SK-N-SH treated with all-trans-retinoic acid at 6 μM for 48 hours (cell line): ENCODE measurements at regions not wholly inside any gene's neighbourhood (a gene's known extent, or its start where the extent isn't known, plus 50 kb on each side); places are given as distances from the start of the nearest gene placed in this dataset.
"Not testable (repeated sequence)": the region's sequence is repeated elsewhere in the genome, so short reads cannot be mapped to it uniquely, and the experiment has no call there.

Source experiments
- ATAC-seq: fragments of 200-7000 bp; cut with Tn5 transposase; 3 replicates; pipeline ENCODE4 v1.9.1; 2020; ENCODE audit warnings: mild to moderate bottlenecking, moderate library complexity
- ARNTL ChIP-seq: fragments of 450-650 bp; formaldehyde crosslinking; IDR thresholded peaks from 2 replicates; pipeline ENCODE4 v1.5.0; 2020; ENCODE audit warnings: low read depth, mild to moderate bottlenecking, moderate library complexity, borderline replicate concordance
- BACH2 ChIP-seq: fragments of 250-450 bp; sonication (Bioruptor Pico); IDR thresholded peaks from 2 replicates; pipeline ENCODE4 v1.9.0; 2021; ENCODE audit warnings: mild to moderate bottlenecking, borderline replicate concordance
- CSDC2 ChIP-seq: fragments of 250-450 bp; sonication (Bioruptor Pico); IDR thresholded peaks from 2 replicates; pipeline ENCODE4 v1.5.0; 2020; ENCODE audit warnings: mild to moderate bottlenecking, moderate library complexity
- ESRRG ChIP-seq: fragments of 250-450 bp; sonication (Bioruptor Pico); IDR thresholded peaks from 2 replicates; pipeline ENCODE4 v1.6.1; 2021; ENCODE audit warnings: mild to moderate bottlenecking
- OSR1 ChIP-seq: fragments of 250-450 bp; sonication (Bioruptor Pico); IDR thresholded peaks from 2 replicates; pipeline ENCODE4 v1.8.0; 2022; ENCODE audit warnings: moderate library complexity, mild to moderate bottlenecking, inconsistent platforms
- PPARA ChIP-seq: fragments of 250-450 bp; sonication (Bioruptor Pico); IDR thresholded peaks from 2 replicates; pipeline ENCODE4 v1.5.0; 2020; ENCODE audit warnings: mild to moderate bottlenecking, borderline replicate concordance
- SNAI2 ChIP-seq: fragments of 250-450 bp; sonication (Bioruptor Pico); IDR thresholded peaks from 2 replicates; pipeline ENCODE4 v1.5.0; 2020; ENCODE audit warnings: mild to moderate bottlenecking, moderate library complexity
- ZC3H10 ChIP-seq: fragments of 250-450 bp; sonication (Bioruptor Pico); IDR thresholded peaks from 2 replicates; pipeline ENCODE4 v1.5.1; 2021; ENCODE audit warnings: mild to moderate bottlenecking, moderate library complexity
- ZFP3 ChIP-seq: fragments of 250-450 bp; sonication (Bioruptor Pico); IDR thresholded peaks from 2 replicates; pipeline ENCODE4 v1.5.0; 2020; ENCODE audit warnings: mild to moderate bottlenecking, moderate library complexity
- ZFP30 ChIP-seq: fragments of 450-650 bp; formaldehyde crosslinking; IDR thresholded peaks from 2 replicates; pipeline ENCODE4 v1.5.0; 2022; ENCODE audit warnings: mild to moderate bottlenecking, moderate library complexity
- ZNF70 ChIP-seq: fragments of 450-650 bp; formaldehyde crosslinking; IDR thresholded peaks from 2 replicates; pipeline ENCODE4 v1.5.0; 2020; ENCODE audit warnings: mild to moderate bottlenecking, moderate library complexity
- ZNF8 ChIP-seq: fragments of 450-650 bp; formaldehyde crosslinking; IDR thresholded peaks from 2 replicates; pipeline ENCODE4 v1.5.0; 2020; ENCODE audit warnings: mild to moderate bottlenecking, moderate library complexity
- TF ChIP-seq, protein P1 (sequence below): fragments of 250-450 bp; sonication (Bioruptor Pico); IDR thresholded peaks from 2 replicates; pipeline ENCODE4 v1.8.0; 2020; ENCODE audit warnings: mild to moderate bottlenecking, moderate library complexity, borderline replicate concordance
- TF ChIP-seq, protein P2 (sequence below): fragments of 250-450 bp; sonication (Bioruptor Pico); IDR thresholded peaks from 2 replicates; pipeline ENCODE4 v1.8.0; 2021; ENCODE audit warnings: low read depth, mild to moderate bottlenecking, moderate library complexity, borderline replicate concordance
- TF ChIP-seq, protein P3 (sequence below): fragments of 250-450 bp; sonication (Bioruptor Pico); IDR thresholded peaks from 2 replicates; pipeline ENCODE4 v1.5.1; 2021; ENCODE audit warnings: mild to moderate bottlenecking, moderate library complexity
- TF ChIP-seq, protein P4 (sequence below): fragments of 250-450 bp; sonication (Bioruptor Pico); IDR thresholded peaks from 2 replicates; pipeline ENCODE4 v1.5.1; 2020; ENCODE audit warnings: low read depth, mild to moderate bottlenecking, moderate library complexity
- TF ChIP-seq, protein P5 (sequence below): fragments of 250-450 bp; sonication (Bioruptor Pico); IDR thresholded peaks from 2 replicates; pipeline ENCODE4 v1.5.0; 2020; ENCODE audit warnings: mild to moderate bottlenecking, moderate library complexity

DNA sequence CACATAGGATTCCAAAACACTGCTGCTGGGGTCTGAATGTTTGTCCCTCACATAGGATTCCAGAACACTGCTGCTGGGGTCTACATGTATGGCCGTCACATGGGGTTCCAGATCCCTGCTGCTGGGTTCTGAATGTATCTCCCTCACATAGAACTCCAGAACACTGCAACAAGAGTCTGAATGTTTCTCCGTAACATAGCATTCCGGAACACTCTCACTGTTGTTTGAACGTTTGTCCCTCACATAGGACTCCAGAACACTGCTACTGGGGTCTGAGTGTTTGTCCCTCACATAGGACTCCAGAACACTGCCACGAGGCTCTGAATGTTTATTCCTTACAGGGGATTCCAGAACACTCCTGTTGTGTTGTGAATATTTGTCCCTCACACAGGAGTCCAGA, 216.8 kb downstream of the FOXD4L6 start:
- no peak for TF ChIP-seq CSDC2
- TF ChIP-seq, protein P1, sequence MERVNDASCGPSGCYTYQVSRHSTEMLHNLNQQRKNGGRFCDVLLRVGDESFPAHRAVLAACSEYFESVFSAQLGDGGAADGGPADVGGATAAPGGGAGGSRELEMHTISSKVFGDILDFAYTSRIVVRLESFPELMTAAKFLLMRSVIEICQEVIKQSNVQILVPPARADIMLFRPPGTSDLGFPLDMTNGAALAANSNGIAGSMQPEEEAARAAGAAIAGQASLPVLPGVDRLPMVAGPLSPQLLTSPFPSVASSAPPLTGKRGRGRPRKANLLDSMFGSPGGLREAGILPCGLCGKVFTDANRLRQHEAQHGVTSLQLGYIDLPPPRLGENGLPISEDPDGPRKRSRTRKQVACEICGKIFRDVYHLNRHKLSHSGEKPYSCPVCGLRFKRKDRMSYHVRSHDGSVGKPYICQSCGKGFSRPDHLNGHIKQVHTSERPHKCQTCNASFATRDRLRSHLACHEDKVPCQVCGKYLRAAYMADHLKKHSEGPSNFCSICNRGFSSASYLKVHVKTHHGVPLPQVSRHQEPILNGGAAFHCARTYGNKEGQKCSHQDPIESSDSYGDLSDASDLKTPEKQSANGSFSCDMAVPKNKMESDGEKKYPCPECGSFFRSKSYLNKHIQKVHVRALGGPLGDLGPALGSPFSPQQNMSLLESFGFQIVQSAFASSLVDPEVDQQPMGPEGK (CRISPR knock-in tag) = no peak
- TF ChIP-seq, protein P2, sequence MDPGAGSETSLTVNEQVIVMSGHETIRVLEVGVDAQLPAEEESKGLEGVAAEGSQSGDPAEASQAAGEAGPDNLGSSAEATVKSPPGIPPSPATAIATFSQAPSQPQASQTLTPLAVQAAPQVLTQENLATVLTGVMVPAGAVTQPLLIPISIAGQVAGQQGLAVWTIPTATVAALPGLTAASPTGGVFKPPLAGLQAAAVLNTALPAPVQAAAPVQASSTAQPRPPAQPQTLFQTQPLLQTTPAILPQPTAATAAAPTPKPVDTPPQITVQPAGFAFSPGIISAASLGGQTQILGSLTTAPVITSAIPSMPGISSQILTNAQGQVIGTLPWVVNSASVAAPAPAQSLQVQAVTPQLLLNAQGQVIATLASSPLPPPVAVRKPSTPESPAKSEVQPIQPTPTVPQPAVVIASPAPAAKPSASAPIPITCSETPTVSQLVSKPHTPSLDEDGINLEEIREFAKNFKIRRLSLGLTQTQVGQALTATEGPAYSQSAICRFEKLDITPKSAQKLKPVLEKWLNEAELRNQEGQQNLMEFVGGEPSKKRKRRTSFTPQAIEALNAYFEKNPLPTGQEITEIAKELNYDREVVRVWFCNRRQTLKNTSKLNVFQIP (CRISPR knock-in tag) = no peak
- no peak for TF ChIP-seq ZNF70 (CRISPR knock-in tag)
- TF ChIP-seq, protein P3, sequence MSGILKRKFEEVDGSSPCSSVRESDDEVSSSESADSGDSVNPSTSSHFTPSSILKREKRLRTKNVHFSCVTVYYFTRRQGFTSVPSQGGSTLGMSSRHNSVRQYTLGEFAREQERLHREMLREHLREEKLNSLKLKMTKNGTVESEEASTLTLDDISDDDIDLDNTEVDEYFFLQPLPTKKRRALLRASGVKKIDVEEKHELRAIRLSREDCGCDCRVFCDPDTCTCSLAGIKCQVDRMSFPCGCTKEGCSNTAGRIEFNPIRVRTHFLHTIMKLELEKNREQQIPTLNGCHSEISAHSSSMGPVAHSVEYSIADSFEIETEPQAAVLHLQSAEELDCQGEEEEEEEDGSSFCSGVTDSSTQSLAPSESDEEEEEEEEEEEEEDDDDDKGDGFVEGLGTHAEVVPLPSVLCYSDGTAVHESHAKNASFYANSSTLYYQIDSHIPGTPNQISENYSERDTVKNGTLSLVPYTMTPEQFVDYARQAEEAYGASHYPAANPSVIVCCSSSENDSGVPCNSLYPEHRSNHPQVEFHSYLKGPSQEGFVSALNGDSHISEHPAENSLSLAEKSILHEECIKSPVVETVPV = no peak
- no peak for TF ChIP-seq OSR1
- TF ChIP-seq, protein P4, sequence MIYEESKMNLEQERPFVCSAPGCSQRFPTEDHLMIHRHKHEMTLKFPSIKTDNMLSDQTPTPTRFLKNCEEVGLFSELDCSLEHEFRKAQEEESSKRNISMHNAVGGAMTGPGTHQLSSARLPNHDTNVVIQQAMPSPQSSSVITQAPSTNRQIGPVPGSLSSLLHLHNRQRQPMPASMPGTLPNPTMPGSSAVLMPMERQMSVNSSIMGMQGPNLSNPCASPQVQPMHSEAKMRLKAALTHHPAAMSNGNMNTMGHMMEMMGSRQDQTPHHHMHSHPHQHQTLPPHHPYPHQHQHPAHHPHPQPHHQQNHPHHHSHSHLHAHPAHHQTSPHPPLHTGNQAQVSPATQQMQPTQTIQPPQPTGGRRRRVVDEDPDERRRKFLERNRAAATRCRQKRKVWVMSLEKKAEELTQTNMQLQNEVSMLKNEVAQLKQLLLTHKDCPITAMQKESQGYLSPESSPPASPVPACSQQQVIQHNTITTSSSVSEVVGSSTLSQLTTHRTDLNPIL (CRISPR knock-in tag) = no peak
- no peak for TF ChIP-seq ARNTL
- TF ChIP-seq SNAI2 = no peak
- TF ChIP-seq ZC3H10 = no peak
- no peak for TF ChIP-seq BACH2
- TF ChIP-seq ZNF8 (CRISPR knock-in tag) = no peak
- no peak for TF ChIP-seq PPARA
- ATAC-seq = no peak

DNA sequence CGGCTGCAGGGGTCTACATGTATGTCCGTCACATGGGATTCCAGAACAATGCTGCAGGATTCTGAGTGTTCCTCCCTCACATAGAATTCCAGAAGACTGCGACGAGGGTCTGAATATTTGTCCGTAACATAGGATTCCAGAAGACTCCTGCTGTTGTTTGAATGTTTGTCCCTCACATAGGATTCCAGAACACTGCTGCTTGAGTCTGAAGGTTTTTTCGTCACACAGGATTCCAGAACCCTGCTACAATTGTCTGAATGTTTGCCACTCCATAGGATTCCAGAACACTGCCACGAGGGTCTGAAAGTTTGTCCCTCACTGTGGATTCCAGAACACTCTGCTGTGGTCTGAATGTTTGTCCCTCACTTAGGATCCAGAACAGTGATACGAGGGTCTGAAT, 217.5 kb downstream of the FOXD4L6 start:
- ATAC-seq = not testable (repeated sequence)

DNA sequence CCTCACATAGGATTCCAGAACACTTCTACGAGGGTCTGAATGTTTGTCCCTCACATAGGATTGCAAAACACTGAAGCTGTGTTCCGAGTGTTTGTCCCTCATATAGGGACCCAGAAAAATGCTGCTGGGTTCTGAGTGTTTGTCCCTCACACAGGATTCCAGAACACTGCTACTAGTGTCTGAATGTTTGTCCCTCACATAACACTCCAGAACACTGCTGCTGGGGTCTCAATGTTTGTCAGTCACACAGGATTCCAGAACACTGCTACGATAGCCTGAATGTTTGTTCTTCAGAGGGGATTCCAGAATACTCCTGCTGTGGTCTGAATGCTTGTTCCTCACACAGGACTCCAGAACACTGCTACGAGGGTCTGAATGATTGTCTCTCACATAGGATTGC, 218.7 kb downstream of the FOXD4L6 start:
- ATAC-seq = no peak
- TF ChIP-seq, protein P5, sequence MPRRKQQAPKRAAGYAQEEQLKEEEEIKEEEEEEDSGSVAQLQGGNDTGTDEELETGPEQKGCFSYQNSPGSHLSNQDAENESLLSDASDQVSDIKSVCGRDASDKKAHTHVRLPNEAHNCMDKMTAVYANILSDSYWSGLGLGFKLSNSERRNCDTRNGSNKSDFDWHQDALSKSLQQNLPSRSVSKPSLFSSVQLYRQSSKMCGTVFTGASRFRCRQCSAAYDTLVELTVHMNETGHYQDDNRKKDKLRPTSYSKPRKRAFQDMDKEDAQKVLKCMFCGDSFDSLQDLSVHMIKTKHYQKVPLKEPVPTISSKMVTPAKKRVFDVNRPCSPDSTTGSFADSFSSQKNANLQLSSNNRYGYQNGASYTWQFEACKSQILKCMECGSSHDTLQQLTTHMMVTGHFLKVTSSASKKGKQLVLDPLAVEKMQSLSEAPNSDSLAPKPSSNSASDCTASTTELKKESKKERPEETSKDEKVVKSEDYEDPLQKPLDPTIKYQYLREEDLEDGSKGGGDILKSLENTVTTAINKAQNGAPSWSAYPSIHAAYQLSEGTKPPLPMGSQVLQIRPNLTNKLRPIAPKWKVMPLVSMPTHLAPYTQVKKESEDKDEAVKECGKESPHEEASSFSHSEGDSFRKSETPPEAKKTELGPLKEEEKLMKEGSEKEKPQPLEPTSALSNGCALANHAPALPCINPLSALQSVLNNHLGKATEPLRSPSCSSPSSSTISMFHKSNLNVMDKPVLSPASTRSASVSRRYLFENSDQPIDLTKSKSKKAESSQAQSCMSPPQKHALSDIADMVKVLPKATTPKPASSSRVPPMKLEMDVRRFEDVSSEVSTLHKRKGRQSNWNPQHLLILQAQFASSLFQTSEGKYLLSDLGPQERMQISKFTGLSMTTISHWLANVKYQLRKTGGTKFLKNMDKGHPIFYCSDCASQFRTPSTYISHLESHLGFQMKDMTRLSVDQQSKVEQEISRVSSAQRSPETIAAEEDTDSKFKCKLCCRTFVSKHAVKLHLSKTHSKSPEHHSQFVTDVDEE = no peak
- TF ChIP-seq PPARA = no peak
- no peak for TF ChIP-seq ESRRG
- no peak for TF ChIP-seq OSR1

DNA sequence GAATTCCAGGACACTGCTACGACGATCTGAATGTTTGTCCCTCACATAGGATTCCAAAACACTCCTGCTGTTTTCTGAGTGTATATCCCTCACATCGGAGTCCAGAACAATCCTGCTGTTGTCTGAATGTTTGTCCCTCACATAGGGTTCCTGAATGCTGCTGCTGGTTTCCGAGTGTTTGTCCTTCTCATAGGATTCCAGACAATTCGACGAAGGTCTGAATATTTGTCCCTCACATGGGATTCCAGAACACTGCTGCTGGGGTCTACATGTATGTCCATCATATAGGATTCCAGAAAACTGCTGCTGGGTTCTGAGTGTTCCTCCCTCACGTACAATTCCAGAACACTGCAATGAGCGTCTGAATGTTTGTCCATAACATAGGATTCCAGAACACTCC, 219.4 kb downstream of the FOXD4L6 start:
- ATAC-seq = not testable (repeated sequence)

DNA sequence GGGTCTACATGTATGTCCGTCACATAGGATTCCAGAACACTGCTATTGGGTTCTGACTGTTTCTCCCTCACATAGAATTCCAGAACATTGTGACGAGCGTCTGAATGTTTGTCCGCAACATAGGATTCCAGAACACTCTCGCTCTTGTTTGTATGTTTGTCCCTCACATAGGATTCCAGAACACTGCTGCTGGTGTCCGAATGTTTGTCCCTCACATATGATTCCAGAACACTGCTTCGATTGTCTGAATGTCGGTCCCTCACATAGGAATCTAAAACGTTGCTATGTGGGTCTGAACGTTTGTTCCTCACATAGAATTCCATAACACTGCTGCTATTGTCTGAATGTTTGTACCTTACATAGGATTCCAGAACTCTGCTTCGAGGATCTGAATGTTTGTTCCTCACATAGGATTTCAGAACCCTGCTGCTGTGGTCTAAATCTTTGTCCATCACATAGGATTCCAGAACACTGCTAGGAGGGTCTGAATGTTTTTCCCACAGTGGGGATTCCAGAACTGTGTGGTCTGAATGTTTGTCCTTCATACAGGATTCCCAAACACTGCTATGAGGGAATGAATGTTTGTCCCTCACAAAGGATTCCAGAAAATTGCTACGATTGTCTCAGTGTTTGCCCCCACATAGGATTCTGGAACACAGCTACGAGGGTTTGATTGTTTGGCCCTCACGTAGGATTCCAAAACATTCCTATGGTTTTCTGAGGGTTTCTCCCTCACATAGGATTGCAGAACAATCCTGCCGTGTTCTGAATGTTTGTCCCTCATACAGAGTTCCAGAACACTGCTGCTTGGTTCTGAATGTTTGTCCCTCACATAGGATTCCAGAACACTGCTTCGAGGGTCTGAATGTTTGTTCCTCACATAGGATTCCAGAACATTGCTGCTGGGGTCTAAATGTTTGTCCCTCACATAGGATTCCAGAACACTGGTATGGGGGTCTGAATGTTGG, 220.5 kb downstream of the FOXD4L6 start:
- no peak; the same call in 2 of the 3 replicates for ATAC-seq
- TF ChIP-seq, protein P5 = no peak
- TF ChIP-seq ZFP3 (CRISPR knock-in tag) = no peak
- TF ChIP-seq, protein P1 (CRISPR knock-in tag) = no peak
- no peak for TF ChIP-seq ZC3H10
- TF ChIP-seq ZNF70 (CRISPR knock-in tag) = no peak
- no peak for TF ChIP-seq PPARA
- TF ChIP-seq ZFP30 (CRISPR knock-in tag) = no peak
- TF ChIP-seq ARNTL = no peak

DNA sequence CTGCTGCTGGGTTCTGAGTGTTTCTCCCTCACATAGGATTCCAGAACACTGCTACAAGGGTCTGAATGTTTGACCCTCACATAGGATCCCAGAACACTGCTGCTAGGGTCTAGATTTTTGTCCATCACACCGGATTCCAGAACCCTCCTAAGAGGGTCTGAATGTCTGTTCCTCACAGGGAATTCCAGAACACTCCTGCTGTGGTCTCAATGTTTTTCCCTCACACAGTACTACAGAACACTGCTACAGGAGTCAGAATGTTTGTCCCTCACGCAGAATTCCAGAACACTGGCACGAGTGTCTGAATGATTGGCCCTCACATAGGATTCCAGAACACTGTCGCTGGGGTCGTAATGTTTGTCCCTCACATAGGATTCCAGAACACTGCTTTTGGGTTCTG, 221.6 kb downstream of the FOXD4L6 start:
- ATAC-seq = not testable (repeated sequence)

DNA sequence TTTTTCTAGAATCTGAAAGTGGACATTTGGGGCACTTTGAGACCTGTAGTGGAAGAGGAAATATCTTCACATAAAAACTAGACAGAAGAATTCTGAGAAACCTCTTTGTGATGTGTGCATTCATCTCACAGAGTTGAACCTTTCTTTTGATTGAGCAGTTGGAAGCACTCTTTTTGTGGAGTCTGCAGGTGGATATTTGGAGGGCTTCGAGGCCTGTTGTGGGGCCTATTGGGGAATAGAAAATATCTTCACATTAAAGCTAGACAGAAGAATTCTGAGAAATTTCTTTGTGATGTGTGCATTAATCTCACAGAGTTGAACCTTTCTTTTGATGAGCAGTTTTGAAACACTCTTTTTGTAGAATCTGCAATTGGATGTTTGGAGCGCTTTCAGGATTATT, 236.2 kb downstream of the FOXD4L6 start:
- ATAC-seq = not testable (repeated sequence)
